Liver (tissue), 8 donors: ENCODE measurements at regions not wholly inside any gene's neighbourhood (a gene's known extent, or its start where the extent isn't known, plus 50 kb on each side); places are given as distances from the start of the nearest gene placed in this dataset.

Experiments used
- DNase-seq: peaks from one replicate; pipeline ENCODE4 v3.0.0-alpha.2; 2017; ENCODE audit warnings: low spot score
- H3K27ac ChIP-seq, 2 donors: one replicate each; pipeline ENCODE4 v1.7.0; 2013; ENCODE audit warnings: inconsistent platforms in 2 of 2, low read length in 2 of 2, control low read depth in 1 of 2, low read depth in 1 of 2, mild to moderate bottlenecking in 1 of 2
- H3K27me3 ChIP-seq, 4 donors: one replicate each; pipeline versions ENCODE4 v1.6.1 to v1.7.0; 2013; ENCODE audit warnings: low read length in 3 of 4, inconsistent platforms in 1 of 4, mild to moderate bottlenecking in 1 of 4, moderate library complexity in 1 of 4; ENCODE audit not compliant: control insufficient read depth in 4 of 4, insufficient read depth in 4 of 4
- H3K36me3 ChIP-seq, 4 donors: one replicate each; pipeline versions ENCODE4 v1.6.1 to v1.7.0; 2013; ENCODE audit warnings: low read length in 3 of 4, mild to moderate bottlenecking in 3 of 4, low read depth in 1 of 4, moderate library complexity in 1 of 4; ENCODE audit not compliant: control insufficient read depth in 4 of 4, insufficient read depth in 3 of 4
- H3K4me1 ChIP-seq, 4 donors: one replicate each; pipeline versions ENCODE4 v1.6.1 to v1.7.0; 2013; ENCODE audit warnings: low read length in 3 of 4, mild to moderate bottlenecking in 3 of 4, moderate library complexity in 1 of 4; ENCODE audit not compliant: control insufficient read depth in 4 of 4, insufficient read depth in 4 of 4
- H3K4me3 ChIP-seq, 3 donors: one replicate each; pipeline versions ENCODE4 v1.6.1 to v1.7.0; 2013; ENCODE audit warnings: low read length in 3 of 3, control low read depth in 1 of 3, low read depth in 1 of 3, mild to moderate bottlenecking in 1 of 3
- H3K9ac ChIP-seq, 2 donors: one replicate each; pipeline ENCODE4 v1.7.0; 2013; ENCODE audit warnings: low read length in 2 of 2, mild to moderate bottlenecking in 2 of 2, moderate library complexity in 2 of 2, control low read depth in 1 of 2, low read depth in 1 of 2
- H3K9me3 ChIP-seq, 4 donors: one replicate each; pipeline versions ENCODE4 v1.6.1 to v1.7.0; 2013; ENCODE audit warnings: low read length in 3 of 4; ENCODE audit not compliant: control insufficient read depth in 4 of 4
- EGR1 ChIP-seq, 2 donors: IDR thresholded peaks; 2 replicates each; pipeline ENCODE4 v1.6.1; 2016 to 2018; ENCODE audit warnings: antibody characterized with exemption in 2 of 2, low read depth in 2 of 2
- FOXA1 ChIP-seq: IDR thresholded peaks from 2 replicates; pipeline ENCODE4 v1.6.1; 2016; ENCODE audit warnings: antibody characterized with exemption
- FOXA2 ChIP-seq: IDR thresholded peaks from 2 replicates; pipeline ENCODE4 v1.6.1; 2016; ENCODE audit warnings: antibody characterized with exemption
- GABPA ChIP-seq, 2 donors: IDR thresholded peaks in 1 of 2; conservative IDR thresholded peaks in 1 of 2; 2 replicates each; pipeline ENCODE4 v1.6.1; 2016; ENCODE audit warnings: antibody characterized with exemption in 2 of 2, mild to moderate bottlenecking in 1 of 2, moderate library complexity in 1 of 2
- HNF4A ChIP-seq, 2 donors: conservative IDR thresholded peaks; 2 replicates each; pipeline ENCODE4 v1.6.1; 2016; ENCODE audit warnings: antibody characterized with exemption in 2 of 2, mild to moderate bottlenecking in 2 of 2
- HNF4G ChIP-seq: IDR thresholded peaks from 2 replicates; pipeline ENCODE4 v1.6.1; 2016; ENCODE audit warnings: antibody characterized with exemption
- JUND ChIP-seq, 2 donors: IDR thresholded peaks; 2 replicates each; pipeline ENCODE4 v1.6.1; 2016; ENCODE audit warnings: antibody characterized with exemption in 2 of 2
- NR2F2 ChIP-seq: IDR thresholded peaks from 2 replicates; pipeline ENCODE4 v1.6.1; 2016; ENCODE audit warnings: antibody characterized with exemption
- RAD21 ChIP-seq, 2 donors: IDR thresholded peaks; 2 replicates each; pipeline ENCODE4 v1.6.1; 2016; ENCODE audit warnings: antibody characterized with exemption in 2 of 2, mild to moderate bottlenecking in 2 of 2
- RXRA ChIP-seq, 2 donors: IDR thresholded peaks; 2 replicates each; pipeline ENCODE4 v1.6.1; 2017 to 2018; ENCODE audit warnings: antibody characterized with exemption in 2 of 2, mild to moderate bottlenecking in 1 of 2
- SP1 ChIP-seq: IDR thresholded peaks from 2 replicates; pipeline ENCODE4 v1.6.1; 2018; ENCODE audit warnings: antibody characterized with exemption, mild to moderate bottlenecking
- TAF1 ChIP-seq: conservative IDR thresholded peaks from 2 replicates; pipeline ENCODE4 v1.6.1; 2016; ENCODE audit warnings: antibody characterized with exemption, mild to moderate bottlenecking
- YY1 ChIP-seq: IDR thresholded peaks from 2 replicates; pipeline ENCODE4 v1.6.1; 2016; ENCODE audit warnings: antibody characterized with exemption, mild to moderate bottlenecking
- WGBS: extraction: QIAGEN DNeasy Blood & Tissue Kit; methylation state at CpG from one replicate; pipeline ENCODE4 v1.1.7; 2013; 5-methylcytosine and 5-hydroxymethylcytosine counted together
- TF ChIP-seq, protein P1 (sequence below): fragments of 150-350 bp; IDR thresholded peaks from 2 replicates; pipeline ENCODE4 v1.5.1; 2017; ENCODE audit warnings: improper control_type of control experiment, low read depth, low read length; ENCODE audit not compliant: missing input control
- TF ChIP-seq, protein P2 (sequence below): IDR thresholded peaks from 2 replicates; pipeline ENCODE4 v1.6.1; 2016; ENCODE audit warnings: antibody characterized with exemption
- TF ChIP-seq, protein P3 (sequence below): IDR thresholded peaks from 2 replicates; pipeline ENCODE4 v1.6.1; 2016; ENCODE audit warnings: antibody characterized with exemption
- TF ChIP-seq, protein P4 (sequence below): IDR thresholded peaks from 2 replicates; pipeline ENCODE4 v1.6.1; 2016; ENCODE audit warnings: antibody characterized with exemption, mild to moderate bottlenecking
- TF ChIP-seq, protein P5 (sequence below): IDR thresholded peaks from 2 replicates; pipeline ENCODE4 v1.6.1; 2016; ENCODE audit warnings: antibody characterized with exemption
- donor health status: healthy.
- donor health status: healthy.
- donor health status: healthy.
- donor health status: healthy.
- donor health status: healthy.

DNA sequence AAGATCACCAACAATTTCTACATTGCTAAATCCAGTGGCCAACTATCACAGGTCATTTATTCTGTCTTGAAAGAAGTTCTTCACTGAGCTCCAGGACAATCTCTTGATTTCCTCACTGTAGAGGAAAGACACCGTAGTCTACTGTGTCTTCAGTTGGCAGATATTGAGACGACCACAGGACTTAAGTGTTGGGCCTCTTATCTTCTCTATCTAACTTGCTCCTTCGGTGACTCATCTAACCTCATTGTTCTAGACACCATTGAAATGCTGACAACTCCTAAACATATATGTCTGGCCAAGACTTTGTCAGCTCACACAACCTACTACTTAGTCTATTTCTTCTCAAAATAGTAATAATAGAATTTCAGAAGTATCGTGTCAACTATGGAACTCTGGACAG is 425.8 kb downstream of the ARAP2 start:
- no peak for TF ChIP-seq NR2F2
- TF ChIP-seq SP1 = no peak
- no peak for TF ChIP-seq RXRA (IDR thresholded peaks at IDR 0.05)
- TF ChIP-seq JUND (IDR thresholded peaks at IDR 0.05) = no peak
- no peak for TF ChIP-seq EGR1 (IDR thresholded peaks at IDR 0.05; ENCODE audit: low read depth in 2 of 2)
- H3K4me3 ChIP-seq = no peak overlapping the region
- no peaks in the 10 kb centered on the region for H3K36me3 ChIP-seq
- DNase-seq = no peak
- H3K4me1 ChIP-seq = no peaks in the 10 kb centered on the region
- no peaks in the 10 kb centered on the region for H3K27me3 ChIP-seq
- 68% methylated on average over 4 of the region's 4 CpGs for WGBS
- H3K9me3 ChIP-seq = no peaks in the 10 kb centered on the region
- no peak overlapping the region for H3K27ac ChIP-seq
- no peak overlapping the region for H3K9ac ChIP-seq

DNA sequence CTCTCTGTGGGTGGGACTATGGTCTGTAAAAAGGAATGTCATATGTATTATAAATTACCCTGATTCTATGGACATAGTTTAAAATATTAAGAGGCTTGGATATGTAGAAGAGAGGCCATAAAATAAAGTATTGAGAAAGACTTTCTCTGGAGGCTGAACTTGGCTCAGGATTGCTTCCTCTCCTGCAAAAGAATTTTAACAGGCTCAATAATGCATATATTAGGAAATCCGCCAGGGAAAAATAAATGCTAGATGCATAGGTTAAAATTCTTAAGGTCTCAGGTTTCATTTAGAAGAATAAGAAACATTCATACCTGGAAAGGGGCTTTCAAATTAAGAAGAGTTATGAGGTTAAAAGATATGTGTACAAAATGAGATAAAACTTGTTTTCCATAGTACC is 424.3 kb downstream of the ARAP2 start:
- H3K9ac ChIP-seq = no peak overlapping the region
- DNase-seq = no peak
- H3K9me3 ChIP-seq = no peaks in the 10 kb centered on the region
- H3K36me3 ChIP-seq = no peaks in the 10 kb centered on the region
- no peak overlapping the region for H3K4me3 ChIP-seq
- TF ChIP-seq, protein P1, sequence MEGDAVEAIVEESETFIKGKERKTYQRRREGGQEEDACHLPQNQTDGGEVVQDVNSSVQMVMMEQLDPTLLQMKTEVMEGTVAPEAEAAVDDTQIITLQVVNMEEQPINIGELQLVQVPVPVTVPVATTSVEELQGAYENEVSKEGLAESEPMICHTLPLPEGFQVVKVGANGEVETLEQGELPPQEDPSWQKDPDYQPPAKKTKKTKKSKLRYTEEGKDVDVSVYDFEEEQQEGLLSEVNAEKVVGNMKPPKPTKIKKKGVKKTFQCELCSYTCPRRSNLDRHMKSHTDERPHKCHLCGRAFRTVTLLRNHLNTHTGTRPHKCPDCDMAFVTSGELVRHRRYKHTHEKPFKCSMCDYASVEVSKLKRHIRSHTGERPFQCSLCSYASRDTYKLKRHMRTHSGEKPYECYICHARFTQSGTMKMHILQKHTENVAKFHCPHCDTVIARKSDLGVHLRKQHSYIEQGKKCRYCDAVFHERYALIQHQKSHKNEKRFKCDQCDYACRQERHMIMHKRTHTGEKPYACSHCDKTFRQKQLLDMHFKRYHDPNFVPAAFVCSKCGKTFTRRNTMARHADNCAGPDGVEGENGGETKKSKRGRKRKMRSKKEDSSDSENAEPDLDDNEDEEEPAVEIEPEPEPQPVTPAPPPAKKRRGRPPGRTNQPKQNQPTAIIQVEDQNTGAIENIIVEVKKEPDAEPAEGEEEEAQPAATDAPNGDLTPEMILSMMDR = no peak
- TF ChIP-seq, protein P2, sequence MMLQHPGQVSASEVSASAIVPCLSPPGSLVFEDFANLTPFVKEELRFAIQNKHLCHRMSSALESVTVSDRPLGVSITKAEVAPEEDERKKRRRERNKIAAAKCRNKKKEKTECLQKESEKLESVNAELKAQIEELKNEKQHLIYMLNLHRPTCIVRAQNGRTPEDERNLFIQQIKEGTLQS = no peak
- TF ChIP-seq RXRA (IDR thresholded peaks at IDR 0.05) (no peak), NR2F2 (no peak), RAD21 (IDR thresholded peaks at IDR 0.05) (no peak), EGR1 (IDR thresholded peaks at IDR 0.05; ENCODE audit: low read depth in 2 of 2) (no peak), TAF1 (no peak), JUND (IDR thresholded peaks at IDR 0.05) (no peak), FOXA2 (no peak), FOXA1 (no peak), YY1 (no peak), HNF4G (no peak), GABPA (IDR thresholded peaks at IDR 0.05 in 1 of 2, conservative IDR thresholded peaks at IDR 0.05 in 1 of 2) (no peak), HNF4A (conservative IDR thresholded peaks at IDR 0.05) (no peak), SP1 (no peak)
- TF ChIP-seq, protein P3, sequence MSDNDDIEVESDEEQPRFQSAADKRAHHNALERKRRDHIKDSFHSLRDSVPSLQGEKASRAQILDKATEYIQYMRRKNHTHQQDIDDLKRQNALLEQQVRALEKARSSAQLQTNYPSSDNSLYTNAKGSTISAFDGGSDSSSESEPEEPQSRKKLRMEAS = no peak
- TF ChIP-seq, protein P4, sequence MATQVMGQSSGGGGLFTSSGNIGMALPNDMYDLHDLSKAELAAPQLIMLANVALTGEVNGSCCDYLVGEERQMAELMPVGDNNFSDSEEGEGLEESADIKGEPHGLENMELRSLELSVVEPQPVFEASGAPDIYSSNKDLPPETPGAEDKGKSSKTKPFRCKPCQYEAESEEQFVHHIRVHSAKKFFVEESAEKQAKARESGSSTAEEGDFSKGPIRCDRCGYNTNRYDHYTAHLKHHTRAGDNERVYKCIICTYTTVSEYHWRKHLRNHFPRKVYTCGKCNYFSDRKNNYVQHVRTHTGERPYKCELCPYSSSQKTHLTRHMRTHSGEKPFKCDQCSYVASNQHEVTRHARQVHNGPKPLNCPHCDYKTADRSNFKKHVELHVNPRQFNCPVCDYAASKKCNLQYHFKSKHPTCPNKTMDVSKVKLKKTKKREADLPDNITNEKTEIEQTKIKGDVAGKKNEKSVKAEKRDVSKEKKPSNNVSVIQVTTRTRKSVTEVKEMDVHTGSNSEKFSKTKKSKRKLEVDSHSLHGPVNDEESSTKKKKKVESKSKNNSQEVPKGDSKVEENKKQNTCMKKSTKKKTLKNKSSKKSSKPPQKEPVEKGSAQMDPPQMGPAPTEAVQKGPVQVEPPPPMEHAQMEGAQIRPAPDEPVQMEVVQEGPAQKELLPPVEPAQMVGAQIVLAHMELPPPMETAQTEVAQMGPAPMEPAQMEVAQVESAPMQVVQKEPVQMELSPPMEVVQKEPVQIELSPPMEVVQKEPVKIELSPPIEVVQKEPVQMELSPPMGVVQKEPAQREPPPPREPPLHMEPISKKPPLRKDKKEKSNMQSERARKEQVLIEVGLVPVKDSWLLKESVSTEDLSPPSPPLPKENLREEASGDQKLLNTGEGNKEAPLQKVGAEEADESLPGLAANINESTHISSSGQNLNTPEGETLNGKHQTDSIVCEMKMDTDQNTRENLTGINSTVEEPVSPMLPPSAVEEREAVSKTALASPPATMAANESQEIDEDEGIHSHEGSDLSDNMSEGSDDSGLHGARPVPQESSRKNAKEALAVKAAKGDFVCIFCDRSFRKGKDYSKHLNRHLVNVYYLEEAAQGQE = no peak
- TF ChIP-seq, protein P5, sequence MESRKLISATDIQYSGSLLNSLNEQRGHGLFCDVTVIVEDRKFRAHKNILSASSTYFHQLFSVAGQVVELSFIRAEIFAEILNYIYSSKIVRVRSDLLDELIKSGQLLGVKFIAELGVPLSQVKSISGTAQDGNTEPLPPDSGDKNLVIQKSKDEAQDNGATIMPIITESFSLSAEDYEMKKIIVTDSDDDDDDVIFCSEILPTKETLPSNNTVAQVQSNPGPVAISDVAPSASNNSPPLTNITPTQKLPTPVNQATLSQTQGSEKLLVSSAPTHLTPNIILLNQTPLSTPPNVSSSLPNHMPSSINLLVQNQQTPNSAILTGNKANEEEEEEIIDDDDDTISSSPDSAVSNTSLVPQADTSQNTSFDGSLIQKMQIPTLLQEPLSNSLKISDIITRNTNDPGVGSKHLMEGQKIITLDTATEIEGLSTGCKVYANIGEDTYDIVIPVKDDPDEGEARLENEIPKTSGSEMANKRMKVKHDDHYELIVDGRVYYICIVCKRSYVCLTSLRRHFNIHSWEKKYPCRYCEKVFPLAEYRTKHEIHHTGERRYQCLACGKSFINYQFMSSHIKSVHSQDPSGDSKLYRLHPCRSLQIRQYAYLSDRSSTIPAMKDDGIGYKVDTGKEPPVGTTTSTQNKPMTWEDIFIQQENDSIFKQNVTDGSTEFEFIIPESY = no peak
- H3K27me3 ChIP-seq = peaks cover 0 to 3% (median 0%) of the 10 kb centered on the region in 4 donors
- no peaks in the 10 kb centered on the region for H3K4me1 ChIP-seq
- no peak overlapping the region for H3K27ac ChIP-seq
- WGBS = 67% methylated on average over 1 of the region's 1 CpG
